Esophagus muscularis mucosa (tissue), 4 donors: ENCODE measurements at regions not wholly inside any gene's neighbourhood (a gene's known extent, or its start where the extent isn't known, plus 50 kb on each side); places are given as distances from the start of the nearest gene placed in this dataset.

ENCODE experiments used
- EP300 ChIP-seq: sonication (generic); formaldehyde crosslinking; IDR thresholded peaks from one replicate; pipeline ENCODE4 v1.6.1; 2017; ENCODE audit warnings: antibody characterized with exemption
- POLR2A ChIP-seq: fragments of 450-650 bp; IDR thresholded peaks from one replicate; pipeline ENCODE4 v1.6.1; 2017; ENCODE audit warnings: antibody characterized with exemption, moderate library complexity, mild to moderate bottlenecking, low read depth
- POLR2AphosphoS5 ChIP-seq, 2 donors: sonication (generic); formaldehyde crosslinking; IDR thresholded peaks; one replicate each; pipeline ENCODE4 v1.6.1; 2017; ENCODE audit warnings: antibody characterized with exemption in 2 of 2
- TF ChIP-seq, protein P1 (sequence below), 3 experiments: fragments of 200-600 bp in 2 of 3; fragments of 450-650 bp in 1 of 3; sonication (generic) in 2 of 3; IDR thresholded peaks; one replicate each; pipeline ENCODE4 v1.5.1; 2017 to 2019; ENCODE audit warnings: antibody characterized with exemption in 3 of 3, mild to moderate bottlenecking in 2 of 3, moderate library complexity in 1 of 3

DNA sequence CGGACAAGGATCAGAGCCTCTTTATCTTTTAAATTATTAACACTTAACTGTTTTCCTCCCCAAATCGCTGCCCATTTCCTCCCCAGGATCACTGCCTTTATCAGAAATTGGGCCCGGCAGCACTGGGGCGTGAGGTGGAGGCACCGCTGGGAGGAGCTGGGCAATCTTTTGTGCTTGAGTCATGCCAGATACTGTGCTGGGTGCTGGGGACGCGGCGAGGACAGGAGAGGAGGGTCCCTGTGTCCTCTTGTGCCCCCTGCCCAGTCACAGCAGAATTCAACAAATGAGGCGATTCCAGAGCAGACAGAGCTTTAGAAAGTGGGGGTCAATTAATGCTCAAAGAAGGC lies 347.8 kb downstream of the ZNF536 start:
- TF ChIP-seq, protein P1, sequence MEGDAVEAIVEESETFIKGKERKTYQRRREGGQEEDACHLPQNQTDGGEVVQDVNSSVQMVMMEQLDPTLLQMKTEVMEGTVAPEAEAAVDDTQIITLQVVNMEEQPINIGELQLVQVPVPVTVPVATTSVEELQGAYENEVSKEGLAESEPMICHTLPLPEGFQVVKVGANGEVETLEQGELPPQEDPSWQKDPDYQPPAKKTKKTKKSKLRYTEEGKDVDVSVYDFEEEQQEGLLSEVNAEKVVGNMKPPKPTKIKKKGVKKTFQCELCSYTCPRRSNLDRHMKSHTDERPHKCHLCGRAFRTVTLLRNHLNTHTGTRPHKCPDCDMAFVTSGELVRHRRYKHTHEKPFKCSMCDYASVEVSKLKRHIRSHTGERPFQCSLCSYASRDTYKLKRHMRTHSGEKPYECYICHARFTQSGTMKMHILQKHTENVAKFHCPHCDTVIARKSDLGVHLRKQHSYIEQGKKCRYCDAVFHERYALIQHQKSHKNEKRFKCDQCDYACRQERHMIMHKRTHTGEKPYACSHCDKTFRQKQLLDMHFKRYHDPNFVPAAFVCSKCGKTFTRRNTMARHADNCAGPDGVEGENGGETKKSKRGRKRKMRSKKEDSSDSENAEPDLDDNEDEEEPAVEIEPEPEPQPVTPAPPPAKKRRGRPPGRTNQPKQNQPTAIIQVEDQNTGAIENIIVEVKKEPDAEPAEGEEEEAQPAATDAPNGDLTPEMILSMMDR (IDR thresholded peaks at IDR 0.05) = no peak
- TF ChIP-seq POLR2A (no peak), POLR2AphosphoS5 (IDR thresholded peaks at IDR 0.05) (no peak), EP300 (no peak)
